ENCODE measurements at regions not wholly inside any gene's neighbourhood (a gene's known extent, or its start where the extent isn't known, plus 50 kb on each side); places are given as distances from the start of the nearest gene placed in this dataset.

DNA sequence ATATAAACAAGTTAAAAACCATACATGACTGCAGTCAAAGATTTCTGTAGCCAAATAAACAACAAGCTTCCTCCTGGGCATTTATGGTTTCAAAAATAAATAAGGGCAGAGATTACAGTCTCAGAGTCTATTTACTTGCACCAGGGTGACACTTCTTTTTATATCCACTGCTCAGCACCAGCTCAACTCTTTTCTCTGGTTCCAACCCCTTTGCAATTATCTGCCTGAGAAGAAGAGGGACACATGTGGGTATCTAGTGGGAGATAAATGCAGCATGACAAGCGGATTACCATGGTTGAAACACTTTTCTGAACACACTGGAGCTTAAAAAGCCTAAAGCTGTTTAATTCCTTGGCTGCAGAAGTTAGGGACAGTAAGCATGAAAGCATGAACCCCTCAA lies 311.5 kb downstream of the CNTN3 start:
- H3K4me3 ChIP-seq (replicated peaks in 1 of 3; ENCODE audit: low read depth in 2 of 3, low read length in 3 of 3), result no peak overlapping the region
- no peaks in the 10 kb centered on the region for H3K36me3 Mint-ChIP-seq
- intact Hi-C loops (cut with micrococcal nuclease), result no loop called here
- no peak overlapping the region for H3K27ac Mint-ChIP-seq
- H3K4me3 Mint-ChIP-seq, result no peak overlapping the region
- TF ChIP-seq, protein P1, sequence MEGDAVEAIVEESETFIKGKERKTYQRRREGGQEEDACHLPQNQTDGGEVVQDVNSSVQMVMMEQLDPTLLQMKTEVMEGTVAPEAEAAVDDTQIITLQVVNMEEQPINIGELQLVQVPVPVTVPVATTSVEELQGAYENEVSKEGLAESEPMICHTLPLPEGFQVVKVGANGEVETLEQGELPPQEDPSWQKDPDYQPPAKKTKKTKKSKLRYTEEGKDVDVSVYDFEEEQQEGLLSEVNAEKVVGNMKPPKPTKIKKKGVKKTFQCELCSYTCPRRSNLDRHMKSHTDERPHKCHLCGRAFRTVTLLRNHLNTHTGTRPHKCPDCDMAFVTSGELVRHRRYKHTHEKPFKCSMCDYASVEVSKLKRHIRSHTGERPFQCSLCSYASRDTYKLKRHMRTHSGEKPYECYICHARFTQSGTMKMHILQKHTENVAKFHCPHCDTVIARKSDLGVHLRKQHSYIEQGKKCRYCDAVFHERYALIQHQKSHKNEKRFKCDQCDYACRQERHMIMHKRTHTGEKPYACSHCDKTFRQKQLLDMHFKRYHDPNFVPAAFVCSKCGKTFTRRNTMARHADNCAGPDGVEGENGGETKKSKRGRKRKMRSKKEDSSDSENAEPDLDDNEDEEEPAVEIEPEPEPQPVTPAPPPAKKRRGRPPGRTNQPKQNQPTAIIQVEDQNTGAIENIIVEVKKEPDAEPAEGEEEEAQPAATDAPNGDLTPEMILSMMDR (IDR thresholded peaks at IDR 0.05), result no peak
- H3K9ac ChIP-seq (ENCODE audit: insufficient read depth, low read length, poor library complexity, severe bottlenecking), result no peak overlapping the region
- no peak overlapping the region for H2AFZ ChIP-seq (ENCODE audit: insufficient read depth, low read depth, low read length, poor library complexity, severe bottlenecking)
- no peaks in the 10 kb centered on the region for H3K36me3 ChIP-seq (replicated peaks in 1 of 2; ENCODE audit: control insufficient read depth in 1 of 2, insufficient read depth in 2 of 2, low read length in 2 of 2)
- no peaks in the 10 kb centered on the region for H3K27me3 Mint-ChIP-seq (ENCODE audit: low read depth in 3 of 3)
- peaks cover 0 to 6% (median 3%) of the 10 kb centered on the region in 7 donors for H3K9me3 Mint-ChIP-seq
- no CpG with 5 or more reads among the region's 1 CpG for WGBS (ENCODE audit: insufficient coverage)
- no peaks in the 10 kb centered on the region for H3K4me1 ChIP-seq (ENCODE audit: control insufficient read depth in 1 of 2, insufficient read depth in 2 of 2, low read length in 2 of 2)
- no peaks in the 10 kb centered on the region for H3K79me2 ChIP-seq (ENCODE audit: insufficient read depth, low read length)
- H3K4me2 ChIP-seq (replicated peaks; ENCODE audit: extremely low read depth, low read length, poor library complexity, severe bottlenecking), result no peak overlapping the region
- no peak for DNase-seq
- H3K9me3 ChIP-seq (replicated peaks in 1 of 2; ENCODE audit: control insufficient read depth in 1 of 2, insufficient read depth in 1 of 2, low read length in 2 of 2), result peaks cover 0 to 4% of the 10 kb centered on the region in 2 donors
- H4K20me1 ChIP-seq (ENCODE audit: insufficient read depth, low read length), result no peaks in the 10 kb centered on the region
- H3K27me3 ChIP-seq (ENCODE audit: control insufficient read depth in 2 of 2, insufficient read depth in 2 of 2, low read length in 2 of 2), result no peaks in the 10 kb centered on the region
- H3K4me1 Mint-ChIP-seq, result no peaks in the 10 kb centered on the region
- H3K27ac ChIP-seq (ENCODE audit: low read depth in 1 of 2, low read length in 2 of 2), result no peak overlapping the region

DNA sequence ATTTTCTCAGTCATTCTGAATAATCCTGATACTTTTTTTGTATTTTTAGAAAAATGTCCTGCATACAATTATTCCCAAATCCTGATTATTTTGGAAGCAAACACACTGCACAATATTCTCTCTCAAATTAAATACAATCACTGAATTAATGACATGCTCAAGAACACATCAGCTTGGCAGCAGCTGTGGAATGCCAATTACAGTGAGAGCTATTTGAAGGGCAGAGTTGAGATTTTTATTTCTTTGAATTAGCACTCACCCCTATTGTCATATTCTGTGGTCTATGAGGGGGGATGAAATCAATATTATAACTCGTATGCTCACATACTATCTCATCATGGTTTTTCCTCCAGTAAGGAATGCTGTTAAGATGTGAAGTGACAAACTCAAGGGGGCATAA lies 312.2 kb downstream of the CNTN3 start:
- Mint-ChIP-seq H3K27me3 (ENCODE audit: low read depth in 3 of 3) (no peaks in the 10 kb centered on the region), H3K4me1 (no peaks in the 10 kb centered on the region), H3K36me3 (no peaks in the 10 kb centered on the region), H3K4me3 (no peak overlapping the region), H3K9me3 (peaks cover 0 to 6% (median 3%) of the 10 kb centered on the region in 7 donors), H3K27ac (no peak overlapping the region)
- TF ChIP-seq, protein P1 (IDR thresholded peaks at IDR 0.05), result no peak
- Histone ChIP-seq H2AFZ (ENCODE audit: insufficient read depth, low read depth, low read length, poor library complexity, severe bottlenecking) (no peak overlapping the region), H4K20me1 (ENCODE audit: insufficient read depth, low read length) (no peaks in the 10 kb centered on the region), H3K27me3 (ENCODE audit: control insufficient read depth in 2 of 2, insufficient read depth in 2 of 2, low read length in 2 of 2) (no peaks in the 10 kb centered on the region), H3K9ac (ENCODE audit: insufficient read depth, low read length, poor library complexity, severe bottlenecking) (no peak overlapping the region), H3K27ac (ENCODE audit: low read depth in 1 of 2, low read length in 2 of 2) (no peak overlapping the region), H3K4me3 (replicated peaks in 1 of 3; ENCODE audit: low read depth in 2 of 3, low read length in 3 of 3) (no peak overlapping the region), H3K36me3 (replicated peaks in 1 of 2; ENCODE audit: control insufficient read depth in 1 of 2, insufficient read depth in 2 of 2, low read length in 2 of 2) (no peaks in the 10 kb centered on the region), H3K4me2 (replicated peaks; ENCODE audit: extremely low read depth, low read length, poor library complexity, severe bottlenecking) (no peak overlapping the region), H3K4me1 (ENCODE audit: control insufficient read depth in 1 of 2, insufficient read depth in 2 of 2, low read length in 2 of 2) (no peaks in the 10 kb centered on the region), H3K79me2 (ENCODE audit: insufficient read depth, low read length) (no peaks in the 10 kb centered on the region), H3K9me3 (replicated peaks in 1 of 2; ENCODE audit: control insufficient read depth in 1 of 2, insufficient read depth in 1 of 2, low read length in 2 of 2) (peaks cover 0 to 4% of the 10 kb centered on the region in 2 donors)
- intact Hi-C loops (cut with micrococcal nuclease), result no loop called here
- WGBS (ENCODE audit: insufficient coverage), result no CpG with 5 or more reads among the region's 1 CpG
- DNase-seq, result no peak

Measured in CD14-positive monocyte (primary cell).